Fibroblast of upper back skin (primary cell): ENCODE measurements at regions not wholly inside any gene's neighbourhood (a gene's known extent, or its start where the extent isn't known, plus 50 kb on each side); places are given as distances from the start of the nearest gene placed in this dataset.

Experiments
- DNase-seq: peaks from one replicate; pipeline ENCODE4 v3.0.0-alpha.2; 2013

- DNase-seq, result no peak
These were observed 130.3 kb downstream of the DTWD1 start for GRCh38 chr15:49751191-49751590.

- DNase-seq, result no peak
These were observed 130.9 kb downstream of the DTWD1 start for GRCh38 chr15:49751751-49752150.

- DNase-seq, result no peak
These were observed 131.7 kb downstream of the DTWD1 start for GRCh38 chr15:49752517-49752916.

- no peak for DNase-seq
These were observed 137.6 kb downstream of the DTWD1 start for GRCh38 chr15:49758456-49758855.

GRCh38 chr15:49758856-49759255 lies 138.0 kb downstream of the DTWD1 start:
- DNase-seq, result no peak

DNA sequence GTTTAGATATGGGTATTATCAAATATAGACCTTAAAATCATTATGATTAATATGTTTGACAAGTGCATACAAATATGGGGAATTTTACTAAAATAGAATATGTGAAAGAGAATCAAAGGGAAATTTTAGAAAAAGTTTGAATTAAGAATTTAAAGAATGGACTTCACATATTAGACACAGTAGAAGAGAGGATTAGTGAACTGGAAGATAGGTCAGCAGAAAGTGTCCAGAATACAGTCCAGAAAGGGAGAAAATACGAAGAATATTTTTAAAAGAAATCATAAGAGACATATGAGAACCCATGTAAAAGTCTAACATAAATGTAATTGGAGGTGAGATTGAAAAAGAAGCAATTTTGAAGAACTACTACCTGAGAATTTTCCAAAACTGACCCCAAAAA lies 139.9 kb downstream of the DTWD1 start:
- DNase-seq, result no peak

- DNase-seq, result no peak
These were observed 148.4 kb downstream of the DTWD1 start for GRCh38 chr15:49769225-49769624.

GRCh38 chr15:49789436-49789835 lies 168.6 kb downstream of the DTWD1 start:
- no peak for DNase-seq

- DNase-seq, result no peak
These were observed 173.1 kb downstream of the DTWD1 start for GRCh38 chr15:49793943-49794342.

- DNase-seq, result no peak
These were observed 180.9 kb downstream of the DTWD1 start for GRCh38 chr15:49801796-49802195.
